Activated naive CD4-positive, alpha-beta T cell treated with Interleukin-2 at 50 U/mL for 16 hours (primary cell): ENCODE measurements at regions not wholly inside any gene's neighbourhood (a gene's known extent, or its start where the extent isn't known, plus 50 kb on each side); places are given as distances from the start of the nearest gene placed in this dataset.

ENCODE experiments used
- DNase-seq: peaks from one replicate; pipeline ENCODE4 v3.0.0-alpha.2; 2020

- DNase-seq: no peak
Observed at GRCh38 chr5:156103155-156103885, 223.6 kb upstream of the SGCD start.

- no peak for DNase-seq
Observed at GRCh38 chr5:156109317-156110023, 217.5 kb upstream of the SGCD start.

GRCh38 chr5:156119692-156120091 lies 207.3 kb upstream of the SGCD start:
- no peak for DNase-seq

- DNase-seq: no peak
Observed at GRCh38 chr5:156120777-156121176, 206.2 kb upstream of the SGCD start.

- DNase-seq: no peak
Observed at GRCh38 chr5:156121234-156121633, 205.7 kb upstream of the SGCD start.

- no peak for DNase-seq
Observed at GRCh38 chr5:156121882-156122281, 205.1 kb upstream of the SGCD start.

GRCh38 chr5:156124708-156125107 lies 202.3 kb upstream of the SGCD start:
- DNase-seq: no peak

GRCh38 chr5:156125118-156125517 lies 201.8 kb upstream of the SGCD start:
- no peak for DNase-seq

- DNase-seq: no peak
Observed at GRCh38 chr5:156126716-156127115, 200.2 kb upstream of the SGCD start.

GRCh38 chr5:156128026-156128425 lies 198.9 kb upstream of the SGCD start:
- DNase-seq: no peak

GRCh38 chr5:156134216-156134615 lies 192.7 kb upstream of the SGCD start:
- no peak for DNase-seq

- no peak for DNase-seq
Observed at GRCh38 chr5:156135531-156135930, 191.4 kb upstream of the SGCD start.

- DNase-seq: no peak
Observed at GRCh38 chr5:156137071-156137869, 189.7 kb upstream of the SGCD start.

GRCh38 chr5:156142867-156143266 lies 184.1 kb upstream of the SGCD start:
- no peak for DNase-seq

GRCh38 chr5:156147261-156147943 lies 179.6 kb upstream of the SGCD start:
- DNase-seq: no peak

GRCh38 chr5:156147944-156148285 lies 179.0 kb upstream of the SGCD start:
- no peak for DNase-seq

- DNase-seq: no peak
Observed at GRCh38 chr5:156148301-156148700, 178.7 kb upstream of the SGCD start.

- no peak for DNase-seq
Observed at GRCh38 chr5:156149213-156149612, 177.8 kb upstream of the SGCD start.

- DNase-seq: no peak
Observed at GRCh38 chr5:156153602-156154001, 173.4 kb upstream of the SGCD start.

GRCh38 chr5:156154757-156155156 lies 172.2 kb upstream of the SGCD start:
- no peak for DNase-seq

GRCh38 chr5:156155598-156155997 lies 171.4 kb upstream of the SGCD start:
- no peak for DNase-seq

GRCh38 chr5:156164306-156164705 lies 162.7 kb upstream of the SGCD start:
- no peak for DNase-seq

- no peak for DNase-seq
Observed at GRCh38 chr5:156169495-156169894, 157.5 kb upstream of the SGCD start.
